GM06990 (cell line): ENCODE measurements at regions not wholly inside any gene's neighbourhood (a gene's known extent, or its start where the extent isn't known, plus 50 kb on each side); places are given as distances from the start of the nearest gene placed in this dataset.

ENCODE experiments used
- DNase-seq: peaks from one replicate; pipeline ENCODE4 v3.0.0-alpha.2; 2011; ENCODE audit not compliant: insufficient read length; ENCODE audit errors: extremely low read depth
- H3K27me3 ChIP-seq: replicated peaks from 2 replicates; pipeline ENCODE4 v1.6.0; 2011; ENCODE audit warnings: low read length; ENCODE audit not compliant: control insufficient read depth, insufficient read depth
- H3K36me3 ChIP-seq: 2 replicates; pipeline ENCODE4 v1.5.1; 2011; ENCODE audit warnings: low read length; ENCODE audit not compliant: control insufficient read depth, insufficient read depth
- H3K4me3 ChIP-seq: replicated peaks from 2 replicates; pipeline ENCODE4 v1.5.1; 2011; ENCODE audit warnings: low read depth, mild to moderate bottlenecking, control low read depth, low read length
- CTCF ChIP-seq: IDR thresholded peaks from 2 replicates; pipeline ENCODE4 v1.5.1; 2011; ENCODE audit warnings: low read length, control low read depth, mild to moderate bottlenecking, inconsistent platforms; ENCODE audit not compliant: insufficient read depth, poor library complexity, severe bottlenecking

DNA sequence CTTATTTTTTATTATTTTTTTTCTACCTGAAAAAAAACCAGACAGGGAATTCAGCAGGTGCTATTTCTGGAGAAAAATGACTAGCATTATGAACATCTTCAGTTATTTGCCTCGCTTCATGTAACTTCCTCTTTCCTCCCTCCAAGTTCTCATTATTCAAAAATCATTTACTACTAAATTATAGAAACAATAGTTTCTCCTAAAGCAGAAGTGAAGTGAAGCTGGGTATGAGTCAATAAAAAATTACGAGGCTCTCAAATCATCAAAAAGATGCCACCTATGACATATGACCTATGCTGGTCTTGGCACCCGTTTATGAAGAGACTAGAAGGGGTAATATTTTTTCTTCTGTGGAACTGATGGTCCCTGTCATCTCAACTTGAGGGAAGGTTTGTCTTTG lies 145.0 kb upstream of the AADAT start:
- TF ChIP-seq CTCF = no peak
- Histone ChIP-seq H3K36me3 (no peaks in the 10 kb centered on the region), H3K4me3 (no peak overlapping the region), H3K27me3 (no peaks in the 10 kb centered on the region)
- DNase-seq = peak; percentile 14

- Histone ChIP-seq H3K27me3 (no peaks in the 10 kb centered on the region), H3K4me3 (no peak overlapping the region), H3K36me3 (no peaks in the 10 kb centered on the region)
- no peak for DNase-seq
- TF ChIP-seq CTCF = no peak
These were observed 141.6 kb upstream of the AADAT start for GRCh38 chr4:170231377-170231776.

DNA sequence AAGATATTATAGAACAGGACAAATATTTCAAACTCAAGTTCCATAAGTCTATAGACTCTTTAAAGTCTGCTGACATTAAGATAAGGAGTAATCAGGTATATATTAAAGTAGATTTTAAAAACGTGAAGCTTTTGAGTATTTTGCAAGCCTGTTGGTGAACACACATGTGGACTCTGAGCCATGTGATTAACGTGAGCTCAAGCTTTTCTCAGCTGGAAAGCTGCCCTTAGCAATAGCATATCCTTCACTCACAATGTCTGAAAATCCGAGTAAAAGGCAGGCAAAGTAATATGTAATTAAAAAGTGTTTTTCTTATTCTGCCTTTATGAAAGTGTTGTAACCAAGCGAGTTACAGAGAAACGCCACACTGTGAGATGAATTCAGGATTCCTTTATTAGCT lies 140.5 kb upstream of the AADAT start:
- no peak overlapping the region for H3K4me3 ChIP-seq
- no peaks in the 10 kb centered on the region for H3K27me3 ChIP-seq
- DNase-seq = no peak
- TF ChIP-seq CTCF = no peak
- no peaks in the 10 kb centered on the region for H3K36me3 ChIP-seq

GRCh38 chr4:170229006-170229405 lies 139.2 kb upstream of the AADAT start:
- no peak for DNase-seq
- Histone ChIP-seq H3K36me3 (no peaks in the 10 kb centered on the region), H3K4me3 (no peak overlapping the region), H3K27me3 (no peaks in the 10 kb centered on the region)
- no peak for TF ChIP-seq CTCF

GRCh38 chr4:170227928-170228327 lies 138.2 kb upstream of the AADAT start:
- no peak for DNase-seq
- Histone ChIP-seq H3K4me3 (no peak overlapping the region), H3K27me3 (no peaks in the 10 kb centered on the region), H3K36me3 (no peaks in the 10 kb centered on the region)
- no peak for TF ChIP-seq CTCF

DNA sequence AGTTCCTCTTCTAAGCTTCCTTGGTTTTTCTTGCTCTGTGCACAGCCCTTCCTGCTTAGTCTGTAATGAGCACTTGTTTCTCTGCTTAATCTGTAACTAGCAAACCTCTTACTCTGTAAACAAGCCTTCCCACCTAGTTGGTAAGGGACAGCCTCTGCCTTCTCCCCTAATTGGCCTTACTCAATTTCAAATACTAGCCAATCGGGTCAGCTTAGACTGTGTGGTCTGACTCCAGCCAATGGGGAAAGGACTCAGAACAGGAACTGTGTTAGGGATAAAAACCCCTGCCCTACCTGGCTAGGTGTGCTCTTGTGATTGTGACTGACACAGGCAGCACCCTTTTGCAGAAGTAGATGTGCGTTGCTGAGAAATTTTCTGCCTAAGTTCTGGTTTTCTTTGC lies 136.5 kb upstream of the AADAT start:
- DNase-seq = no peak
- no peak for TF ChIP-seq CTCF
- Histone ChIP-seq H3K27me3 (no peaks in the 10 kb centered on the region), H3K36me3 (no peaks in the 10 kb centered on the region), H3K4me3 (no peak overlapping the region)
